Adrenal gland (tissue), 9 donors: ENCODE measurements at regions not wholly inside any gene's neighbourhood (a gene's known extent, or its start where the extent isn't known, plus 50 kb on each side); places are given as distances from the start of the nearest gene placed in this dataset.

Experiments used
- DNase-seq, 7 donors: peaks; one replicate each; pipeline ENCODE4 v3.0.0-alpha.2; 2019 to 2020
- H3K27ac ChIP-seq, 5 donors: fragments of 200-600 bp; sonication (generic) in 4 of 5; 1 replicate in 3 of 5; 2 replicates in 2 of 5; pipeline versions ENCODE4 v1.5.1 to v1.8.0; 2016 to 2020; ENCODE audit warnings: mild to moderate bottlenecking in 1 of 5
- H3K27me3 ChIP-seq: fragments of 200-600 bp; 2 replicates; pipeline ENCODE4 v1.8.0; 2021
- H3K36me3 ChIP-seq, 2 donors: fragments of 200-600 bp; replicated peaks in 1 of 2; 1 replicate in 1 of 2; 2 replicates in 1 of 2; pipeline versions ENCODE4 v1.5.1 to v1.8.0; 2018 to 2022
- H3K4me1 ChIP-seq, 2 donors: fragments of 200-600 bp; replicated peaks in 1 of 2; 1 replicate in 1 of 2; 2 replicates in 1 of 2; pipeline versions ENCODE4 v1.5.1 to v1.8.0; 2018 to 2021
- H3K4me3 ChIP-seq, 4 donors: fragments of 200-600 bp; sonication (generic) in 3 of 4; one replicate each; pipeline ENCODE4 v1.5.1; 2016 to 2018
- H3K9me3 ChIP-seq, 3 donors: fragments of 200-600 bp; sonication (generic) in 1 of 3; replicated peaks in 1 of 3; 1 replicate in 2 of 3; 2 replicates in 1 of 3; pipeline versions ENCODE4 v1.5.1 to v1.8.0; 2016 to 2021
- POLR2A ChIP-seq, 2 donors: fragments of 450-650 bp; IDR thresholded peaks; one replicate each; pipeline ENCODE4 v1.6.1; 2017; ENCODE audit warnings: antibody characterized with exemption in 2 of 2, mild to moderate bottlenecking in 2 of 2, moderate library complexity in 1 of 2
- WGBS, 4 donors: extraction: QIAGEN DNeasy Blood & Tissue Kit in 2 of 4; methylation state at CpG; one replicate each; pipeline versions ENCODE4 v1.1.5 to v1.1.7; 2013 to 2017; 5-methylcytosine and 5-hydroxymethylcytosine counted together
- intact Hi-C, 2 donors: fragments of 100-400 bp; cut with DNase I; formaldehyde crosslinking; loops; one replicate each; pipeline versions ENCODE4 v1.14.1 to v1.15.0; 2022 to 2023
- TF ChIP-seq, protein P1 (sequence below), 6 experiments: fragments of 450-650 bp in 4 of 6; fragments of 200-600 bp in 2 of 6; sonication (generic) in 1 of 6; IDR thresholded peaks; 1 replicate in 5 of 6; 2 replicates in 1 of 6; pipeline versions ENCODE4 v1.5.1 to v1.8.0; 2016 to 2021; ENCODE audit warnings: antibody characterized with exemption in 6 of 6, mild to moderate bottlenecking in 2 of 6, moderate library complexity in 1 of 6
- donor health status: healthy with polysubstance abuse.
- donor health status: Bipolar disorder and iron deficiency.
- donor health status: DM: yes; HTN: yes; CAD: no.
- donor health status: DM: no; HTN: no; CAD: no.
- donor health status: DM: no; HTN: no; CAD: no.

DNA sequence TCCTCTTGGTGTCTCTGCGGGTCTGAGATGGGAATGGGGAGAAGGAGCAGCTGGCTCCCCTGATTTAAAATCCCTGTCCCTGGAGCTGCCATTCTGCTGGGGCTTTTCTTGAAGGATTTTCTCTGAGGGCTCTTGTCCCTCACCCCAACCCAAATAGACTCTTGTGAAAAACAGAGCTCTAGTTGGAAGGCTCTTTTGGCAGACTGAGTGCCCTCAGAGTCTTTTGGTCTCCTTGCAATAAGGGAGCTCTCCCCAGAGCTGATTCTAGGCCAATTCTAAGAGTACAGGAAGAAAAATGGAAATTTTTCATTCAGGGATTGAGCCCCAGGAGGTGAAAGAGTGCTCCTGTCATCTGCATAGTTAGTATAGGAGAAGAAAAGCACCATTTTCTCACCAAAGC is 238.3 kb downstream of the COG6 start:
- no peak for DNase-seq
- Histone ChIP-seq H3K27ac (no peak overlapping the region), H3K4me1 (no peaks in the 10 kb centered on the region), H3K9me3 (no peaks in the 10 kb centered on the region), H3K27me3 (no peaks in the 10 kb centered on the region), H3K4me3 (no peak overlapping the region), H3K36me3 (no peaks in the 10 kb centered on the region)
- 92 to 100% (median 97%) methylated on average over 1 of the region's 1 CpG for WGBS, 4 donors
- no peak for TF ChIP-seq POLR2A (IDR thresholded peaks at IDR 0.05)
- TF ChIP-seq, protein P1, sequence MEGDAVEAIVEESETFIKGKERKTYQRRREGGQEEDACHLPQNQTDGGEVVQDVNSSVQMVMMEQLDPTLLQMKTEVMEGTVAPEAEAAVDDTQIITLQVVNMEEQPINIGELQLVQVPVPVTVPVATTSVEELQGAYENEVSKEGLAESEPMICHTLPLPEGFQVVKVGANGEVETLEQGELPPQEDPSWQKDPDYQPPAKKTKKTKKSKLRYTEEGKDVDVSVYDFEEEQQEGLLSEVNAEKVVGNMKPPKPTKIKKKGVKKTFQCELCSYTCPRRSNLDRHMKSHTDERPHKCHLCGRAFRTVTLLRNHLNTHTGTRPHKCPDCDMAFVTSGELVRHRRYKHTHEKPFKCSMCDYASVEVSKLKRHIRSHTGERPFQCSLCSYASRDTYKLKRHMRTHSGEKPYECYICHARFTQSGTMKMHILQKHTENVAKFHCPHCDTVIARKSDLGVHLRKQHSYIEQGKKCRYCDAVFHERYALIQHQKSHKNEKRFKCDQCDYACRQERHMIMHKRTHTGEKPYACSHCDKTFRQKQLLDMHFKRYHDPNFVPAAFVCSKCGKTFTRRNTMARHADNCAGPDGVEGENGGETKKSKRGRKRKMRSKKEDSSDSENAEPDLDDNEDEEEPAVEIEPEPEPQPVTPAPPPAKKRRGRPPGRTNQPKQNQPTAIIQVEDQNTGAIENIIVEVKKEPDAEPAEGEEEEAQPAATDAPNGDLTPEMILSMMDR (IDR thresholded peaks at IDR 0.05) = no peak
- intact Hi-C loops = no loop called here

DNA sequence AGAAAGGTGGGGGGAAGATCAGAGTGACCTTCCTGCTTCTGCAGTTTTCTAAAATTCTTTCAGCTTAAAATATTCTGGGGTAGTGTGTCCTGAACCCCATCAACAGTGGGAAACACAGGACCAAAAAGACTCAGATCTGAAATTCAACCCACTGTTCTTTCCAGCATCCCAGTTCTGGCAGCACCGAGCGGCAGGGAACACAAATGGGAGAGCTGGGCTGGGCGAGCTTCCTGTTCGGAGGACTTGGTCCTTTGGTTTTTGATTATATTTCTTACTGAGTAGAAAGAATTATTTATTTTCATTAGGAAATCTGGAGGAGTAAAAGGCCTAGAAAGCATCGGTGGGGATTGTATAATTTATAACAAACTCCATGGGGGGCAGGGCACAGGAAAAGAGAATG is 239.1 kb downstream of the COG6 start:
- TF ChIP-seq, protein P1 (IDR thresholded peaks at IDR 0.05) = no peak
- TF ChIP-seq POLR2A (IDR thresholded peaks at IDR 0.05) = no peak
- DNase-seq = no peak
- Histone ChIP-seq H3K36me3 (no peaks in the 10 kb centered on the region), H3K4me1 (no peaks in the 10 kb centered on the region), H3K27me3 (no peaks in the 10 kb centered on the region), H3K27ac (peak overlapping the region in 1 of 5 donors; percentile 0), H3K4me3 (no peak overlapping the region), H3K9me3 (no peaks in the 10 kb centered on the region)
- 67 to 83% (median 76%) methylated on average over 5 of the region's 5 CpGs for WGBS, 4 donors
- intact Hi-C loops = no loop called here

DNA sequence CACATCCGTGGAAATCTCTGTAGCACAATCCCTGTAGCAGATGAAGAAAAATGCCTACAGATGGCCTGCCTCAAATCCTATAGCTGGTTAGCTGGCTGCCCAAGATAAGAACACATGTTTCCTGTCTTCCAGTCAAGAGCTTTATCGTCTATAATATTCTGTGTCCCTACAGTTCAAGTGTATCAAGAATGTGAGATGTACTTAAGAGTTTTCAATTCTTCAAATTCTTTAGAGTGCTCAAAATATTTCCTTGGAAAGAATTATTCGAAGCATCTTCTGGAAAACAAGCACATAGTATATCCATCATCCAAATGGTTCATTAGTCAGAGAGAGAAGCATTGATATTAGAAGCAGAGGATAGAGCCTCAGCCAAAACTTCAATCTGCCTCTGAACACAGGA is 239.8 kb downstream of the COG6 start:
- TF ChIP-seq, protein P1 (IDR thresholded peaks at IDR 0.05) = no peak
- TF ChIP-seq POLR2A (IDR thresholded peaks at IDR 0.05) = no peak
- Histone ChIP-seq H3K27ac (peak overlapping the region in 2 of 5 donors; percentile 0 to 23), H3K4me1 (peaks cover 0 to 5% of the 10 kb centered on the region in 2 donors), H3K27me3 (no peaks in the 10 kb centered on the region), H3K4me3 (no peak overlapping the region), H3K36me3 (no peaks in the 10 kb centered on the region), H3K9me3 (no peaks in the 10 kb centered on the region)
- no peak for DNase-seq
- intact Hi-C loops = no loop called here
- WGBS, 4 donors = 33 to 44% (median 43%) methylated on average over 3 of the region's 3 CpGs

DNA sequence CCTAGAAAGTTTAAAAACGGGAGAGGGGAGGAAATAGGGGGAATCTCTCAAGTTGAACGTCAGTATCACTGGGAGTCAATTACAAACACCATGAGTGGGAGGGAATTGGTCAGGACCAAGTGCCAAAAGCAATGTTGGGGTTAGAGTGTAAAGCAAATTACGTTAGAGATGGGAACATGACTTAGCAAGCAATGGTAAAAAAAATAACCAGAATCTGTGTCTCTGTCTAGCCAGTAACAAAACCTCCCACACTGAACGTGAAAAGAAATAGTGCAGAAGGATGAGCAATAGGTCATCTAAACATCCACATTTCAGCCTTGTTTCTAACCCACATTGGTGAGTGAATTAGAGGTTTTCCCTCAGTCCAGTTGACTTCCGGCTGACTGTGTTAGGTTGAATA is 242.2 kb downstream of the COG6 start:
- Histone ChIP-seq H3K27me3 (no peaks in the 10 kb centered on the region), H3K4me1 (peaks cover 4 to 8% of the 10 kb centered on the region in 2 donors), H3K4me3 (no peak overlapping the region), H3K27ac (no peak overlapping the region), H3K36me3 (no peaks in the 10 kb centered on the region), H3K9me3 (no peaks in the 10 kb centered on the region)
- intact Hi-C loops = no loop called here
- TF ChIP-seq, protein P1 (IDR thresholded peaks at IDR 0.05) = no peak
- TF ChIP-seq POLR2A (IDR thresholded peaks at IDR 0.05) = no peak
- no peak for DNase-seq
- 64 to 81% (median 72%) methylated on average over 5 of the region's 5 CpGs for WGBS, 4 donors
